IPS-NIHi7 (cell line): ENCODE measurements at regions not wholly inside any gene's neighbourhood (a gene's known extent, or its start where the extent isn't known, plus 50 kb on each side); places are given as distances from the start of the nearest gene placed in this dataset.
A peak's percentile ranks its signal among the peaks of the same experiment; 100 is the strongest.

Experiments used
- DNase-seq: peaks from one replicate; pipeline ENCODE4 v3.0.0; 2012; ENCODE audit warnings: mixed read lengths; ENCODE audit errors: extremely low spot score

DNA sequence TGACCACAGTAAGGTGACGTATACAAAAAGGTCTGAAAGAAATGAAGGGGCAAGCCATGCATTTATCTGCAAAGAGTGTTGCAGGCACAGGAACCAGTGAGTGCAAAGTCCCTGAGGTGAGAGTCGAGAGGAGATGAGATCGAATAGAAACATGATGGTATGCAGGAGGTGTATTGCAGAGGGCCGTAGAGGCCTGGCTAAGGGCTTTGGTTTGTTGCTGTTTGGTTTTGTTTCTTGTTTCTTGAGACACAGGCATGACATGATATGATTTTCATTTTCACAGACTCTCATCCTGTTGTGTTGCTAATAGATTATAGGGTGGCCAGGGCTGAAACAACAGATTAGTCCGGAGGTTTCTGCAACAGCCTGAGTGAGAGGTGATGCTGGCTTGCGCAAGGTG is 80.4 kb downstream of the HSPH1 start:
- DNase-seq: no peak

DNA sequence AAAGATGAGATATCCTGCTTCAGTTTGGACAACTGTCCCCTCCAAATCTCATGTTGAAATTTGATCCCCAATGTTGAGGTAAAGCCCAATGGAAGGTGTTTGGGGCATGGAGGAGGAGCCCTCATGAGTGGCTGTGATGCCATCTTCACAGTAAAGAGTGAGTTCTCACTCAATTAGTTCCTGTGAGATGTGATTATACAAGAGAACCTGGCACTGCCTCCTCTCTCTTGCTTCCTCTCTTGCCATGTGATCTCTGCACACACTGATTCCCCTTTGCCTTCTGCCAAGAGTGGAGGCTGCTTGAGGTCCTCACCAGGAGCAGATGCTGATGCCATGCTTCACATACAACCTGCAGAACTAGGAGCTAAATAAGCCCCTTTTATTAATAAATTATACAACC is 86.9 kb downstream of the HSPH1 start:
- no peak for DNase-seq

DNA sequence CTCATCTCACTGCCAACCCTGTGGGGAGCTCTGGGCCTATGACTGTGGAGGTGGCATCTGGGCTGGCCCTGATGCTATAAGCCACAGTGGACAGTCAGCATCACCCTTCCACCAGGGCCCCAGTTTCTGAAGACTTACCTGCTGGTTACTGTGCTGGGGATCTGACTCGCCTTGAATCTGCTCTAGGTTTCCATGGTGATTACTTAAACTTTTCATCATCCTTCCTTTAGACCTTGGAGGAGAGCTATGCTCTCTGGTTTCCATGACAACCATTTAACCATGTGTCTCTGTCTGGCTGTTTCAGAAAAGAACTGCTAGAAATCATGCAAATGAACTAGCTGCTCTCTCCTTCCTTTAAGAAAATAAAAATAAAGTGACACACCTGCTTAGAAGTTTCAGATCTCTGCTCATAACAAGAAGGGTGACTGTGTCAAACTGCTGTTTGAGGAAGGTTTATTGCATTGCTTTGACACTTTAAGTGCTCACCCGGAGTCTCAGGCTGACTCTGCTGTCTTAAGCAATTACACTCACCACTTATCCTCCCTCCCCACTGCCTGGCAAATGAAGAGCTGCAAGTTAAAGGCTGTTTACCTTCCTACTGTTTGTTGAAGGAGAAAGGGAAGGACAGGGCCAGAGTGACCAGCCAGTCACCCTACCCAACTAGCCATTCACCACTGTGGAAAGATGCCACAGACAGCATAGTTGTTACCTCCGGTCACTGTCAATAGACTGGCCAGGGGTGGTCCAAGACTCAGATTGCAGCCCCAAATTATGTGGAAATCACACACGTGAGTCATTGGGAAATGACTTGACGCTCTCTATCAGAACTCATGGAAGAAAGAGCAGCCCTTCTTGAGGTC is 87.6 kb downstream of the HSPH1 start:
- peak; percentile 20 for DNase-seq

DNA sequence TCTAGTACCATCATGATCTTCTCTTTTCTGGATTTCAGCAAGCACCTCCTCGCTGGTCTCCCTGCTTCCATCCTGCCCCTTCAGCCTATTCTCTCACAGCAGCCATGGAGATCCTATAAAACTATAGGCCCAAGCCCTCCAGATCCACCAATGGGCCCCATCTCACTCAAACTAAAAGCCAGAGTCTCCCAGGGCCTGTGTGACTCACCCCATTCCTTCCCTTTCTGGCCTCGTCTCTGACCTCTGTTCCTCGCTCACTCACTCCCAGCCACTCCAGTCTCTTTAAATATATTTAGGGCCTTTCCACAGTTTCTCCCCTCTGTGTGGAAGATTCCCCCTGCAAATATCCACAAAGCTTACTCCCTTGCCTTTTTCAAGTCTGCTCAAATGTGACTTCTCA is 89.7 kb downstream of the HSPH1 start:
- no peak for DNase-seq

DNA sequence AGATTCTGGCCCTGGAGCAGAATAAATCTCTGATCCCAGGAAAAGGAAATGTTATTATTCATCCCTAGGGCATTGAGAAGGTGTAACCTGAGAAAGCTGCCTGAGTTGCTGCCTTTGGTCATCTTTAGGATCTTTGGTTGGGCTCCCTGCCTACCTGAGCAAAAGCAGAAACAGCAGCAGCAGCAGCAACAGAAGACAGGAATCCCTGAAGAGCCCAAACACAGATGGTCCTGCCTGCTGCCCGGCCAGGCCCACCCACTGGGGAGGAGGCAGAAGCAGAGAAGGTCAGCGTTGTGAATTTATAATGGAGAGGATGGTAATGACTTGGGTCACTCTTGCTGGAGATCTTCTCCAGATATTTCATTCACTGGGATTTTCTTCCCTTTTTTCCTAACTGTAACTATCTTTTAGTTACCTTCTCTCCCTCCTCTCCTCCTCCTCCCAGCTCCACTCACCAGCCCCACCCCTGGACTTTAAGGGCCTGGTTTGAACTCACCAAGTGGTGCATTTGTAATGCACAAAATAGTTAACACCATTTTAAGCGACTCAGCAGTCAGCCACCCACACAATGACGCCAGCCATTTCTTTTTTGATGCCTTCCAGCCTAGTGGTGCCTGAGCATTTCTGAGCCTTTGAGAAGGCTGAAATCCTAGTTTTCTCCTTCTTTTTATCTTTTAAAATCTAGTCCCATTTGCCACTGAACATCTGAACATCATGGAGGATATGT is 91.7 kb downstream of the HSPH1 start:
- DNase-seq: peak; percentile 39

DNA sequence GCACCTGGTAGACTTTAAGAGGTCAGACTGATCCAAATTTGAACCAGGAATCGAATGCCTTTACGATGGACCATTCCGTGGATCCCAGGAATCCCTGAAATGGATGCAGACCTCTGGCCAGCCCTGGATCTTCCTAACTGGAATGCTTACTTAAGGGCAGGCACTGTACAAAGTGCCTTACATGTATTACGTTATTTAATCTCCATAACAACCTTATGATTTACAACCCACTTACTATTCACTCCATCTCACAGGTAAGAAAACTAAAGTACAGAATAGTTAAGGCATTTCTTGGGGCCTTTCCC is 93.6 kb downstream of the HSPH1 start:
- no peak for DNase-seq

DNA sequence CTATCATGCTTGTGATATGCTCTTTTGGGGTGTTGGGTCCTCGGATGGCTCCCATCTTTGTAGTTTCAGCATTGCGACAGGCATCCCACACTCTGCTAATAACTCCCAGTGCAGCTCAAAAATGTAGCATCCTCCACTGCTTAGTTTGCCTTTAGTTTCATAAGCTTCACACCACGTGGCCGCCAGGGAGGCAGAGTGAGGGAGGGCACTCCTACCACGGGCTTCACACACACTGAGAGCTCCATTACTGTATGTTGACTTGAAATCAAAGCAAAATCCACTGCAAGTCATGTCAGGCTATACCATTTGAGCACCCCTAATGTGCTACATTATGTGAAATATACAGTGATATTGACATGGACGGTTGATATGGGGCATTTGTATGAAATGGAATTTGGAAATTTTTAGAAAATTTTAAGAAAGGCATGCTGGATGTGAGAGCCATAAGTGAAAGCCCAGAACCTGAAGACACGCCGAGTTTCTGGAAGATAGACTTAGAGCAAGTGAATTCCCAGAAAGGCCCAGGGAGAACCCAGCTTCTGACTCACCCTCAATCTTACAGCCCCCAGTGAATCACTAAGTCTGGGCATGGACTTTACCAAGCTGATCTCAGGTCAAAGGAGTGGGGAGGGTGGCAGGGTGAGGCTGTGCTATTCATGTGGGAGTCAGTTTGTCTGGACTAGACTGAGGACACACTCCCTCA is 94.1 kb downstream of the HSPH1 start:
- DNase-seq: no peak

DNA sequence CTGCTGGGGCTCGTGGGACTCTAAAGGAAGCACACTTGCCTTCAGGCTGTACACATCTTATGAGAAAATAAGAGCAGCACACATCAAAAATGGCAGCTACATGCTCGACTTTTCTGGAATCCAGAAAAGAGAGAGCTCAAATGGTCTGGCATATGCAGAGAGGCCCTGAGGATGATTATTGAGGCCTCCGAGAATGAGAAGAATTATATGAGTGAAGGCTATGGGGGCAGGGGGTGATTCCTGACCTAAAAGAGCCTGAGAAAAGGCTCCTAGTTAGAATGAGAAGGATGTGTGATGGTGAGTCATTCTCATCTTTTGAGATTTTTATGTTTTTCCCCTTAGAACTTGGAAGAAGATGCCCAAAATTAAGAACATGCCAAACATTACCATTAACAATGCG is 97.1 kb downstream of the HSPH1 start:
- no peak for DNase-seq

DNA sequence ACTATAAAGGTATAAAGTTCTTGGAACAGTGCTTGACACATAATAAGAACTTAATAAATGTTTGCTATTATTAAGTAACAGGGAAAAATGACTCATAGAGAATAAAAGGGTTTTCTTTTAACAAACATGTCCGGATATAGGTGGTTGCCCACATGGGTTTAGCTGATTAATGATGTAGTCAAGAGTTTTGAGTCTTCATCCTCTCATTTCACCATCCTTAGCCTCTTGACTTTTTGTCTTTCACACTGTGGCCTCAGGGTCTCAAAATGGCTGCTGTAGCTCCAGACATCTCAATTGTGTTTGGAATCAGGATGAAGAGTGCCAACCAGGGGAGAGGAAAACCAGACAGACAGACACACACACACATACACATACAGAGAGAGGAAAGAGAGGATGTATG is 97.9 kb downstream of the HSPH1 start:
- DNase-seq: no peak

DNA sequence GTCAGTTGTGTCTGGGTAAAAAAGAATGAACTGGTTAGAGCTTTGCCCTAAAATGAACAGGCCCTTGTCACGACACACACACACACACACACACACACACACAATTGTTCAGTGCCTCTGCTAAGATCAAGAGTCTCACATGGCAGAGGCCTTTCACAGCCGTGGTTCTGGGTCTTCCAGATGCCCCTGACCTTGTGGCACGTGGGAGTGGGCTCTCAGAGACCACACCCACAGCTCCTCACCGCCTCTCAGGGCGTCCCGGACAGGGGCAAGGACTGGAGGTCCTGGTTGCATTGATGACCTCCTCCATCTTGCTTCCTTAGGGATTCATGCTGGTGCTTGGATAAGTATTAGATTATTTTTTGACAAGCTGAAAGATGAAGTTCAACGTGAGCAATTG is 101.0 kb downstream of the HSPH1 start:
- no peak for DNase-seq

DNA sequence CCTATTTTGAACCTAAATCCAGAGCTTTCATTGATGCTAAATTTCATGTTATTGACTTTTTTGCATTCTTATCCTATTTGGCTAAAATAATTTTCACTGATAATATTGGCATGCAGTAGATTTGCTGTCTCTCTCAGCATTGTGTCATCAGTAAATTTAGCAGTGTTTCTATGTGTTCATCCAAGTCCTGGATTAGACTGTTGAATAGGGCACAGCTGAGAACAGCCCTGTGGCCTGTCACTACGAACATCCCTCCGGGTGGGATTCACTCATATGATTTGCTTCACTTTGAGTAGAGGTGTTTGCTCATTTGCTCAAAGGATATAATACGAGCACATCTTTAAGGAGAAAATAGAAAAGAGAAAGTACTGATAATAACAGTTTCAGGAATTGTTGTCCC is 101.5 kb downstream of the HSPH1 start:
- no peak for DNase-seq

DNA sequence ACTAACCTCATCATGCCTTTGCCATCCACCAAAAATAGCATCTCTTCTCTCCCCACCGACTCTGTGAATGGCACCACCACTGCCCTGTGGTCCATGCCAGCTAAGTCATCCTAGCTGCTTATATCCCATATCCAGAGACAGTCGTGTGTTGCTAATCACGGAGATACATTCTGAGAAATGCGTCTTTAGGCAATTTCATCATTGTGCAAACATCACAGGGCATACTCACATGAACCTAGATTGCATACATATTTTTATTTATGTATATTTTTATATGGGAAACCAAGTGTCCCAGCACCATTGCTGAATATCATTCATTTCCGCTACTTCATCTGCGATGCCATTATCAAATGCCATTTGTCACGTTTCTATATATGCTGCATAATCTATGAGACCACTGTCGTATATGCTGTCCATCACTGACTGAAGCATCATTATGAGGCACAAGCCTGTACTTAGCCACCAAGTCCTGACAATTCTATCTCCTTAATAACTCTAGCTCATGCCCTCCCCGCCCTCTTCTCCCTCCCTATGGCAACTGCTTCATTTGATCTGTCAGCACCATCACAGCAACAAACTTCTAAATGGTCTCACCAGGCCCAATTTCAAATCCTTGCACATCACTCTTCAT is 104.2 kb downstream of the HSPH1 start:
- no peak for DNase-seq

DNA sequence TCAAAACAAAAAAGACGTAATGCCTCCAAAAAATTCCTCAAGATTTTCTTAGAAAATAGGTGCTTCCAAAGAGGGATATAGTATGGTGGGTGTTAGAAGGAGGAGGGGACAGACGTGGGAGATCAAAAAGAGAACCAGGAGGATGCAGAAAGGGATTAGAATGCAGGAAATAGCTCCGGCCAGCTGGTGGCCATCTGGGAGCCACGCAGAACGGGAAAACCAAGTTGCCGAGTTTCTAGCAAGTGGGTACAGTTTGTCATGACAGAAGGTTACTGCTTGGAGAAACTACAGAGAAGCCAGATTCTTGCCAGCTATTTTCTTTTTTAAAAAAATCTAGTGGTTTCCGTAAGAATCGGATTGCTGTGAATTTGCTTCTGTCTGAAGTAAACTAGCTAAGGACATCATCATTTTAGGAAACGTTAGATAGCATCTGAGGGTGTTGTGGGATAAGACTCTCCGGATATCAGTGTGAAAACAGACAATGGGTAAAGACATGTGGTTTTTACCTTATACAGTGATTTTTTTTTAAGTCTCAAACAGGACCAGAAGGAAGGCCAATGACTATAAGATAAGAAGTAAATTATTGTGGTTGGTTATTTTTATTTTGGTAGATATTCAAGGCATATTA is 104.9 kb downstream of the HSPH1 start:
- no peak for DNase-seq

DNA sequence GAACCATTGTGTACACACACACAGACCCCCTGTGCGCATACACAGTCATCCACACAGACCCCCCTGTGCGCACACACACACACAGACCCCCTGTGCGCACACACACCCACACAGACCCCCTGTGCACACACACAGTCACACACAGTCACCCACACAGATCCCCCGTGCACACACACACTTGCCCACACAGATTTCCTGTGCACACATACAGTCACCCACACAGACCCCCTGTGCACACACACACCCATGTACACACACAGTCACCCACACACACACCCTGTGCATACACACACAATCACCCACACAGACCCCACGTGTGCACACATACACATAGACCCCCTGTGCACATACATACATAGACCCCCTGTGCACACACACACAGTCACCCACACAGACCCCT is 106.1 kb downstream of the HSPH1 start:
- no peak for DNase-seq

DNA sequence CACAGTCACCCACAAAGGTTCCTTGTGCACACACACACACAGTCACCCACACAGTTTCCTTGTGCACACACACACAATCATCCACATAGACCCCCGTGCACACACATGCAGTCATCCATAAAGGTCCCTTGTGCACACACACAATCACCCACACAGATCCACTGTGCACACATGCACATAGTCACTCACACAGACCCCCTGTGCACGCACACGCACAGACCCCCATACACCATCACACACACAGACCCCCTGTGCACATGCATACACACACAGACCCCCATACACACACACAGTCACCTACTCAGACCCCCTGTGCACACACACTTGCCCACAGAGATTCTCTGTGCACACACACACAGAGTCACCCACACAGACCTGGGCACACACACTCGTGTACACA is 107.1 kb downstream of the HSPH1 start:
- DNase-seq: no peak

DNA sequence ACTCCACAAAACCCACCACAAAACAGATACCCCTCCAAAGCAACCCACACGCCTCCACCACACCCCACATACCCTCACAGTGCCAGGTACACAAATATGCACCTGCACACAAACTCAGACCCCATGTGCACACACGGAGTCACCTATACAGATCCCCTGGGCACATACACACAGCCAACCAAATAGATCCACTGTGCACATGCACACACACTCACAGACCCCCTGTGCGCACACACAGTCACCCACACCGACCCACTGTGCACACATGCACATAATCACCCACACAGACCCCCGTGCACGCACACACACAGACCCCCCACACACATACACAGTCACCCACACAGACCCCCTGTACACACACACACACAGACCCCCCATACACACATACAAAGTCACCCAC is 107.8 kb downstream of the HSPH1 start:
- DNase-seq: no peak

DNA sequence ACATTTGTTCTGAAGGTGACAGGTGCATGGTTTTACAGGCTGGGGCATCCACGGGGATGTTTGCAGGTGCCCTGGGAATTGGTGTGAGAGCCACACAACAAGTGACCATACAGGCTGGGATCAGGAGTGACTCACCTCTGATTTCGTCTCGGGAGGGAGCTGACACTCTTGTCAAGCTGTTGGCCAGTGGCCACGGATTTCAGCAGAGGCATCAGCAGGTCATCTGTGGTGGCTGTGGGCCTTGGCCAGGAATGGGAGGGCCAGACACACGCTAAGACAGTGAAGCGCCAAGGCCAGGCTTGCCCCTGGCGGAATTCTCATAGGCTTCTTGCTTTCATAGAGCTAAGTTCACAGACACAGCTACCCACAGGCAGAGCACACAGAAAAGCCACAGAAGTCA is 108.6 kb downstream of the HSPH1 start:
- DNase-seq: no peak

DNA sequence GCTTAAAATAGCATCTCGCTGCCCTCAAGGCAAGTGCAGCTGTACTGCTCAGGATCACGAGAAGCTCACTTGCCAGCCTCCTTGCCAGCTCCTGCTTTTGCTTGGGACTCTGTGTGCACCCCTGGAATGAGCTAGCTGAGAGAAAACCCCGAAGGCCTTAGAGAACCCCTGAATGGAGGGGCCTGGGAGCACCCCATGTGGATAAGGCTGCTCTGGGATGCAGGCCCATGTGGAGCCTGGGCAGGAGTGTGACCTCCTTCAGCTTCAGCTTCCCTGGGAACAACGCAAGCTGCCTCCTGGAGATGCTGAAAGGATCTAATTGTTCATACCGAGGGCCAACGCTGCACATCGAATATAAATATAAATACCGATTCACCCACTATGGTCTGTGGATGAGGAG is 109.2 kb downstream of the HSPH1 start:
- no peak for DNase-seq

DNA sequence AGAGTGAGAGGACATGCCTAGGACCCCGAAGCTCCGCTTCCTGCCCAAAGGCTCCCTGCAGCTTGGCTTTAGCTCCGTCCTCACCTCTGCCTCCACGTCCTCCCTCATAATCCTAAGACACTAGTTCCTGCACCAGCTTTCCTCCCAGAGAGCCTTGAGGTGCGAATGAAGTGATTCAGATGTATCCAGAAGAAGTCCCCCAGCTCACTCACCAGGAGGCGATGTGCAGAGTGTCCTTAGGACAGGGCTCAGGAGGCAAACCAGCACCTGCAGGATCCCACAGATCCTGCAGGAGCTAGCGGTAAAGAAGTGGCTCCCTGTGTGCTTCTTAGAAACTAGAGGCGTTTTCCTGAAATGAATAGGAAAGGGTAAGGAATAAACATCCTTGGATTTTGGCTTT is 109.7 kb downstream of the HSPH1 start:
- DNase-seq: peak; percentile 52

DNA sequence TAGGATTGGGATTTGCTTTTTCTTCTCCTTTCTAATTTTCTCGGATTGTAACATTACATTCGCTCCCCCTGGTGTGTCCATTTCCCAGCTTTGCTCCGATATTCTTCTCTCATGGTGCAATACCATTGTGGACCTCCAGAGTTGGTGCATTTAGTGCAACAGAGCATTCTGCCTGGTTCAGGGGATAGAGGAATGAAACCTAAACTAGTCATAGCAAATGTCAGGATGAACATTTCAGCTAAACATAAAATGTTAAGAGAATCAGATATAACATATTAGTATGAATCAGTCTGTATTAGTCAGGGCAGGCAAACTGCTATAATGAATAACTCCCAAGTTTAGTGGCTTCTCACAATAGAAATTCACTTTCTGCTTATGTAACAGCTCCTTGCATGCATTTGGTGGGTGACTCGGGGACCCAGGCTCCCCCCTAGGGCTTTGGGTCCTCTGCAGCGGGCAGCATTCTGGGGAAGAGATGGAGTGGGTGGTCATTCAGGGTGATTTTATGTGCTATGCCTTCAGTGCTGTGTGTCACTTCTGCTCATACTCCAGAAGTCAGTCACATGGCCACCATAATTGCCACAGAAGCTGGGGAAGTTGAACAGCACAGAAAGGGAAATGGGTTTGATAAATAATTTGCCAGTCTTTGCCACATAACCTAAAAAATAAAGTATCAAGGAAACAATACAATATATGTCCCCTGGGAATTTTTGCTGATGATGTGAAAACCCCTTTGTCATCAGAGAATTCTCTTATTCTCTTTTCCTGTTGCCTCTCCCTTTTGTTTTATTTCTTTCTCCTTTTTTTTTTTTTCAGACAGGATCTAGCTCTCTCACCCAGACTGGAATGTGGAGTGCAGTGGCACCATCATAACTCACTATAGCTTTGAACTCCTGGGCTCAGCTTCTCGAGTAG is 111.0 kb downstream of the HSPH1 start:
- DNase-seq: no peak

DNA sequence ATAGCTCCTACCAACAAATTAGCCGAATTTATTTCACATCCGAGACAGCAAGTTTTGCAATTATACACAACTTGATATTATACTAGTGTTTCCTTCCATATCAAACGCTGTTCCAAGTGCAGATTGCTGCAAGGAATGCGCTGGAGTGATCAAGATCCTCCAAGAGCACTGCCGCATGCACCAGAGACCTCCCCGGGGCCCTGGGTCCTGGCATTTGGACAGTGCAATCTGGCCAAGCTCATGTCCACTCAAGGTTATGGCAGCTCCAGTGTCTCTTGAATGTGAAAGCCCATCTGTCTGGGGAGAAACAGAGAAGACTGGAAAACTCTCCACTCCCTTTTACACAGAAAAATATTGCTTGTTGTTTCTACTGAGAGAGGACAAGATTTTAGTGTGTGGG is 111.9 kb downstream of the HSPH1 start:
- no peak for DNase-seq
